Activated T-helper 17 cell treated with anti-CD3 and anti-CD28 coated beads, Interleukin-2, amount 50 U/mL, for 72 hours (primary cell): ENCODE measurements at regions not wholly inside any gene's neighbourhood (a gene's known extent, or its start where the extent isn't known, plus 50 kb on each side); places are given as distances from the start of the nearest gene placed in this dataset.

Source experiments
- ATAC-seq: fragments of 150-1000 bp; cut with Tn5 transposase; replicated peaks from 2 replicates; pipeline ENCODE4 v1.10.0; 2021; ENCODE audit warnings: mild to moderate bottlenecking, moderate library complexity
- H3K27ac Mint-ChIP-seq: one replicate; pipeline ENCODE4 v1.8.0; 2022; ENCODE audit warnings: mixed read lengths
- H3K27me3 Mint-ChIP-seq: one replicate; pipeline ENCODE4 v1.8.0; 2022; ENCODE audit warnings: mixed read lengths
- H3K36me3 Mint-ChIP-seq: one replicate; pipeline ENCODE4 v1.8.0; 2022; ENCODE audit warnings: low read depth, mild to moderate bottlenecking, mixed read lengths
- H3K4me1 Mint-ChIP-seq: one replicate; pipeline ENCODE4 v1.8.0; 2022; ENCODE audit warnings: mixed read lengths
- H3K4me3 Mint-ChIP-seq: one replicate; pipeline ENCODE4 v1.8.0; 2022; ENCODE audit warnings: mild to moderate bottlenecking, mixed read lengths
- H3K9me3 Mint-ChIP-seq: one replicate; pipeline ENCODE4 v1.8.0; 2022; ENCODE audit warnings: mixed read lengths

DNA sequence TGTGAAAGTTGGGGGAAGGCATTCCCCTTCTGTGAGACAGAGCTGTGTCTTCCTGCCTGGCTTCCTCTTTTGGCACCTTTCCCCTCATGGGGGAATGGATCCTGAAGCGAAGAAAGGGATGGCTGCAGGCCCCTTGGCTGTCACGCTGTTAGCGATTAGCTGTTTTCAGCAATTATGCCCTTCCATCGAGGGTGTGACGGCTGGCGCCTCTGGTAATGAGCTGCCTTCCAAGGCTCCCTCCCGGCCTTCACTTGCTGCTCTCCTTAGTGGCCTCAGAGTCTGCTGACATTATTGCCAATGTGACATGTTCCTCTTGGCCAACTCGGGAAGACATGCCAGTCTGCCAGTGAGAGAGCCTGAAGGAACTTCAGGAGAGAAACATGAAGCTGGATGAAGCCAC is 162.1 kb downstream of the ZIC5 start:
- Mint-ChIP-seq H3K36me3 (no peaks in the 10 kb centered on the region), H3K4me1 (no peaks in the 10 kb centered on the region), H3K4me3 (no peak overlapping the region), H3K27ac (no peak overlapping the region), H3K27me3 (no peaks in the 10 kb centered on the region), H3K9me3 (no peaks in the 10 kb centered on the region)
- no peak for ATAC-seq

DNA sequence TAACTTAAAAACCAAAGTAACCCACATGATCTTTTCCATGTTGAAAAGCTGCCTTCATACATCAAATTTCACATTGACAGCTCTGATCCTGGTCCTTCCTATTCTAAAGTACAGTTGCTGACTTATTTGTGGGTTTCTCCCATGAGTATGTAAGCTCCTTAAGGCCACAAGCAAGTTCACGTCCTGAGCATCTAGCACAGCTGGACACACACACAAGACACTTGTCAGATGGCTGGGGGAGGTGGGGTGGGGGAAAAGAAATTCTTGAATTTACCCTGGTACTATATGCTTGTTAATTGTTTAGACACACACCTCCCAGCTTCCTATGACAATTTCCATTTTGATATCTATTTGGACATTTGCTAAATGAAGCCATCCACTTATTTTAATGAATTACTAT is 162.8 kb downstream of the ZIC5 start:
- no peak overlapping the region for H3K27ac Mint-ChIP-seq
- no peaks in the 10 kb centered on the region for H3K4me1 Mint-ChIP-seq
- no peaks in the 10 kb centered on the region for H3K9me3 Mint-ChIP-seq
- H3K27me3 Mint-ChIP-seq: no peaks in the 10 kb centered on the region
- ATAC-seq: no peak
- H3K36me3 Mint-ChIP-seq: no peaks in the 10 kb centered on the region
- H3K4me3 Mint-ChIP-seq: no peak overlapping the region

- no peak overlapping the region for H3K27ac Mint-ChIP-seq
These were observed 164.9 kb downstream of the ZIC5 start for GRCh38 chr13:99806671-99807070.

GRCh38 chr13:99805361-99805760 is 166.2 kb downstream of the ZIC5 start:
- Mint-ChIP-seq H3K4me3 (no peak overlapping the region), H3K27me3 (no peaks in the 10 kb centered on the region), H3K9me3 (no peaks in the 10 kb centered on the region), H3K4me1 (no peaks in the 10 kb centered on the region), H3K36me3 (no peaks in the 10 kb centered on the region), H3K27ac (no peak overlapping the region)
- ATAC-seq: no peak

More at GRCh38 chr13:99806671-99807070, 164.9 kb downstream of the ZIC5 start:
- no peaks in the 10 kb centered on the region for H3K4me1 Mint-ChIP-seq
- H3K27me3 Mint-ChIP-seq: no peaks in the 10 kb centered on the region
- no peaks in the 10 kb centered on the region for H3K36me3 Mint-ChIP-seq
- no peak overlapping the region for H3K4me3 Mint-ChIP-seq
- H3K9me3 Mint-ChIP-seq: no peaks in the 10 kb centered on the region
- ATAC-seq: no peak

DNA sequence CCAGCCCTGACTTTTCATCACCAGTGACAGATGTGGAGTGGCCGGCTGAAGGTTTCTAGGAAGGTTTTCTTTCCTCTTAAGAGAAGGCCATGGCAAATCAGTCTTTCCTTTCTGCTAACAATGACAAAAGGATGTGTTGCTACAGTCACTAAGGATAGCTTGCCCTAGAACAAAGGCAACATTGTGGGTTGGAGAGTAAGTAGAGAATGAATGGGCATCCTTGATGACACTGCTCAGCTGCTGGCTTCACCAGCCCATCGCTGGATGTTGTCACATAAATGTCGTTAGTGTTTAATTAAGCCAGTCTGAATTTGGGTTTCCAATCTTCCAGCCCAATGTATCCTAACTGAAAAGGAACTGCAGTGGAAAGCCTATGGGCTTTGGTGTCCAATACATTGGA is 168.4 kb downstream of the ZIC5 start:
- ATAC-seq: no peak
- H3K27ac Mint-ChIP-seq: no peak overlapping the region
- H3K36me3 Mint-ChIP-seq: no peaks in the 10 kb centered on the region
- no peaks in the 10 kb centered on the region for H3K9me3 Mint-ChIP-seq
- no peaks in the 10 kb centered on the region for H3K4me1 Mint-ChIP-seq
- H3K27me3 Mint-ChIP-seq: no peaks in the 10 kb centered on the region
- no peak overlapping the region for H3K4me3 Mint-ChIP-seq

GRCh38 chr13:99802416-99802815 is 169.2 kb downstream of the ZIC5 start:
- Mint-ChIP-seq H3K4me1 (no peaks in the 10 kb centered on the region), H3K9me3 (no peaks in the 10 kb centered on the region), H3K27me3 (no peaks in the 10 kb centered on the region), H3K27ac (no peak overlapping the region), H3K4me3 (no peak overlapping the region), H3K36me3 (no peaks in the 10 kb centered on the region)
- ATAC-seq: no peak

DNA sequence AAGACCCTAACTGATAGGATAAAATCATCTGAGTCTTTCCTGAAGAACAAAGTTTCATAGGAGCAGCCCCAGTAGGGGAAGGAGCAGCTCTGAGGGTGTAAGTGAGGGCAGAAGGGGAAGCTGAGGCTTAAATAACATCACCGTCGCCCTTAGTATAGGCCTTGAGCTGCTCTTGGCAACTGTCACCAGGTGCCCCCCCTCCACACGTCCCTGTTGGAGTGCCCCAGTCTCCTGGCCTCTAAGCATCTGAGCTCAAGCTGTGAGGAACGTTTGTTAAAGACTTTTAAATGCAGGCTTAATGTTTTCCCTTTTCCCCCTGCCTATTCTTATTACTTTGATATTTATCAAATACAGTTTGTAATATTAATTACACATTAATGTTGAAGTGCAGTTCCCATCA is 170.6 kb downstream of the ZIC5 start:
- no peak for ATAC-seq
- Mint-ChIP-seq H3K9me3 (no peaks in the 10 kb centered on the region), H3K4me1 (no peaks in the 10 kb centered on the region), H3K4me3 (no peak overlapping the region), H3K27me3 (no peaks in the 10 kb centered on the region), H3K27ac (no peak overlapping the region), H3K36me3 (no peaks in the 10 kb centered on the region)

DNA sequence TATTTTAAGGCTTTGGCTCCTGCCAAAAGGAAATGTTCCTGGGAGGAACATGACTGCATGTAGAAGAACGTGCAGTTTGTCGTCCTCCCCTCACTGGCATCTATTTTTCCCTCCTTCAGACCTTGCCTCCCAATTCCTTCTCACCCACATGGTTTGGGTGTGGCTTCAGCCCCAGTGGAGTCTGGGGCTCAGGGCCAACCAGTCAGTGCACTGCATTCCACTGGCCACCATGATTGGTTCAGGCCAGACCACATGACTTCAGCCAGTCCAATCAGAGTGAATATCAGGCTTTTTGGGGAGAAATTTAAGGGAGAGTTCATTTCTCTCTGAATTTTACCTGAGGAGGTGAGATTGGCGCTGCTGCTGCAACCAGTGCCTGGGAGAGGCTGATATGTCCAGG is 171.6 kb downstream of the ZIC5 start:
- no peak overlapping the region for H3K4me3 Mint-ChIP-seq
- no peaks in the 10 kb centered on the region for H3K4me1 Mint-ChIP-seq
- H3K27me3 Mint-ChIP-seq: no peaks in the 10 kb centered on the region
- no peak overlapping the region for H3K27ac Mint-ChIP-seq
- H3K36me3 Mint-ChIP-seq: no peaks in the 10 kb centered on the region
- H3K9me3 Mint-ChIP-seq: no peaks in the 10 kb centered on the region
- no peak for ATAC-seq

DNA sequence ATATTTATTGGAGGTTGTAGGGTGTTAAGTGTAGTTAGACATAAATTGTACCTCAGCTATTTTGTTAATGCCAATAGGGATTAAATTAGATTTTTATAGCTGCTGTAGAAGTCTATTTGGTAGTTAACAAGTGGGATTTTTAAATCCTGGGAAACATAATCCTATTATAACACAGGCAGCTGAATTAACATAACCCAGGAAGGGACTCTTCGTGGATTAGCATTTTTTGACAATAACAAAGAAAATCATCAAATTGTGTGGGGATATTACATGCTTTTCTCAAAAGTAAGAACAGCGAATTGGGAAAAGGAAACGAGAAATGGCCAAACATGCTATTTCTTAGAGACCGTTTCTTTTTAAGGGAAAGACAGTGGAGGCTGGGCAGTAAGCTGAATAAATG is 172.8 kb downstream of the ZIC5 start:
- no peak overlapping the region for H3K27ac Mint-ChIP-seq
- H3K4me3 Mint-ChIP-seq: no peak overlapping the region
- H3K27me3 Mint-ChIP-seq: no peaks in the 10 kb centered on the region
- no peaks in the 10 kb centered on the region for H3K9me3 Mint-ChIP-seq
- no peaks in the 10 kb centered on the region for H3K4me1 Mint-ChIP-seq
- ATAC-seq: no peak
- H3K36me3 Mint-ChIP-seq: no peaks in the 10 kb centered on the region

GRCh38 chr13:99797691-99798090 is 173.9 kb downstream of the ZIC5 start:
- Mint-ChIP-seq H3K27ac (no peak overlapping the region), H3K4me3 (no peak overlapping the region), H3K9me3 (no peaks in the 10 kb centered on the region), H3K4me1 (no peaks in the 10 kb centered on the region), H3K27me3 (no peaks in the 10 kb centered on the region), H3K36me3 (no peaks in the 10 kb centered on the region)
- no peak for ATAC-seq

DNA sequence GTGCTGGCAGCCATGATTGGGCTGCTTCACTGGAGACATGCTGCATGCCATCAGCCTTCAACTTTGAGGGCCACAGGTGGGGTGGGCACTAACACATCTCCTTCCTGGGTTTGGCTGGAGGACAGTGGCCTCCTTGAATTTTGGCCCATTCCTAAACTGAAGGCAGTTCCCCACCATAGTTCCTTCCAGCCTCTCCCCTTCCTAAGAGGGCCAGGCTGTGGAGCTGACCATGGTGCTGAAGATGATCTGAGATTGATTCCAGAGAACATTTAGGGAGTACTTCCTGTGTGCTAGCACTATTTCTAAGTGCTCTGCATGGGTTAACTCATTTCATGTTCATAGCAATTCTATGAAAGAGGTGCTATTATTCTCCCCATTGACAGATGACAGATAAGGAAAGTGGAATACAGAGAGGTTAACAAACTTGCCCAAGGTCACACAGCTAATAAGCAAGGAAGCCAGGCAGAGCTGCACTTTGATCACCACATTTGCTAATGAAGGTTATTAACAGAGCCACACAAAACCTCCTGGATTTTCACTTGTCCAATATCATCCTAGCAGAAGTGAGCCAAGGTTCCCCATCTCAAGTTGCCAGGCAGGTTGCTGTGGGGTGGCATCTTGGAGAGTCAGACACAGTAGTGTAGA is 175.3 kb downstream of the ZIC5 start:
- Mint-ChIP-seq H3K4me3 (no peak overlapping the region), H3K9me3 (no peaks in the 10 kb centered on the region), H3K27ac (no peak overlapping the region), H3K4me1 (no peaks in the 10 kb centered on the region), H3K36me3 (no peaks in the 10 kb centered on the region), H3K27me3 (no peaks in the 10 kb centered on the region)
- ATAC-seq: no peak

GRCh38 chr13:99792079-99792921 is 179.3 kb downstream of the ZIC5 start:
- Mint-ChIP-seq H3K4me3 (no peak overlapping the region), H3K4me1 (no peaks in the 10 kb centered on the region), H3K27me3 (no peaks in the 10 kb centered on the region), H3K27ac (no peak overlapping the region), H3K9me3 (no peaks in the 10 kb centered on the region), H3K36me3 (no peaks in the 10 kb centered on the region)
- no peak for ATAC-seq

GRCh38 chr13:99782669-99783068 is 188.9 kb downstream of the ZIC5 start:
- H3K4me1 Mint-ChIP-seq: no peaks in the 10 kb centered on the region
- no peak overlapping the region for H3K27ac Mint-ChIP-seq
- H3K9me3 Mint-ChIP-seq: peaks cover 6% of the 10 kb centered on the region
- H3K4me3 Mint-ChIP-seq: no peak overlapping the region
- no peak for ATAC-seq
- H3K27me3 Mint-ChIP-seq: no peaks in the 10 kb centered on the region
- H3K36me3 Mint-ChIP-seq: peaks cover 16% of the 10 kb centered on the region

DNA sequence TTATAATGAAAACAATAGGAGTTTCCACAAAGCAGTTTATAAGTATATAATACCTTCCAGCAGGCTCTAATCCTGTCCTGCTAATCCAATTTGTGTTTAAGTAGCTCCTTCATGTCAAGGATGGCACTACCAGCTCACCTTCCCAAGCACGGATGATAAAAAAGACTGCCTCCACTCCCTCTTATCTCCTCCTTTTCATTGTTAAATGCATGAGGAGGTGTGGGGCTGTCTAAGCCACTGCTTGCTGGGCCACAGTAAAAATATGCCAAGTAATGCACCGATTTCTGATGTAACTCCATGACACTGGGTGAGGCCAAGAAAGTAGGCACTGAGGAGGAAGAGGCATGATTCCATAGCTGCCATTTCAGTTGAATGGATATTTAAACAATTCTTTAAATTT is 193.1 kb downstream of the ZIC5 start:
- Mint-ChIP-seq H3K4me1 (no peaks in the 10 kb centered on the region), H3K36me3 (peaks cover 16% of the 10 kb centered on the region), H3K27ac (no peak overlapping the region), H3K27me3 (no peaks in the 10 kb centered on the region), H3K4me3 (no peak overlapping the region), H3K9me3 (peaks cover 6% of the 10 kb centered on the region)
- ATAC-seq: no peak

DNA sequence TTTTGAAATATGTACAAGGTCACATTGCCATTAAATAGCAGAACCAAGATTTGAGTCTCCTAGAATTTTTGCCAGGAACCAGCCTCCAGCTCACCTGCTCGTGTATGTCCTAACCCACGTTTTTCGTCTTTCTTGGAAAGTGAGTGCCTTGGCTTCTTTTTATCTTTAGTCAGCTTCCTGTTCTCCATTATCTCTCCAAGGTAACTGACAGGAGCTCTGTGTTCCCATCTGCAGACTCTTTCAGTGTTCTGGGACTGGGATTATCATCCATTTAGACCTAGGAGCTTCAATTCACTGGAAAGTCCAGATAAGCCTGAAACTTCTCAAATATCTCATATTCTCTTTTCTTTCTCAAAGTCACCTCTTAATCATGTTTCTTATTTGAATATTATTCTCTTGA is 193.7 kb downstream of the ZIC5 start:
- ATAC-seq: no peak
- Mint-ChIP-seq H3K27ac (peak overlapping the region; percentile 46), H3K4me1 (no peaks in the 10 kb centered on the region), H3K9me3 (peaks cover 4% of the 10 kb centered on the region), H3K4me3 (no peak overlapping the region), H3K36me3 (peaks cover 19% of the 10 kb centered on the region), H3K27me3 (no peaks in the 10 kb centered on the region)
